ENCODE measurements at regions not wholly inside any gene's neighbourhood (a gene's known extent, or its start where the extent isn't known, plus 50 kb on each side); places are given as distances from the start of the nearest gene placed in this dataset.

- TF ChIP-seq, protein P1, sequence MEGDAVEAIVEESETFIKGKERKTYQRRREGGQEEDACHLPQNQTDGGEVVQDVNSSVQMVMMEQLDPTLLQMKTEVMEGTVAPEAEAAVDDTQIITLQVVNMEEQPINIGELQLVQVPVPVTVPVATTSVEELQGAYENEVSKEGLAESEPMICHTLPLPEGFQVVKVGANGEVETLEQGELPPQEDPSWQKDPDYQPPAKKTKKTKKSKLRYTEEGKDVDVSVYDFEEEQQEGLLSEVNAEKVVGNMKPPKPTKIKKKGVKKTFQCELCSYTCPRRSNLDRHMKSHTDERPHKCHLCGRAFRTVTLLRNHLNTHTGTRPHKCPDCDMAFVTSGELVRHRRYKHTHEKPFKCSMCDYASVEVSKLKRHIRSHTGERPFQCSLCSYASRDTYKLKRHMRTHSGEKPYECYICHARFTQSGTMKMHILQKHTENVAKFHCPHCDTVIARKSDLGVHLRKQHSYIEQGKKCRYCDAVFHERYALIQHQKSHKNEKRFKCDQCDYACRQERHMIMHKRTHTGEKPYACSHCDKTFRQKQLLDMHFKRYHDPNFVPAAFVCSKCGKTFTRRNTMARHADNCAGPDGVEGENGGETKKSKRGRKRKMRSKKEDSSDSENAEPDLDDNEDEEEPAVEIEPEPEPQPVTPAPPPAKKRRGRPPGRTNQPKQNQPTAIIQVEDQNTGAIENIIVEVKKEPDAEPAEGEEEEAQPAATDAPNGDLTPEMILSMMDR (IDR thresholded peaks at IDR 0.05; ENCODE audit: low read depth, low read length, missing control alignments) = no peak
- DNase-seq (ENCODE audit: extremely low read depth, low read depth) = no peak
- H3K4me3 ChIP-seq (replicated peaks; ENCODE audit: low read depth, low read length) = no peak overlapping the region
These were observed 1017.5 kb downstream of the SORCS1 start for GRCh38 chr10:106147021-106147420.

- TF ChIP-seq, protein P1 (IDR thresholded peaks at IDR 0.05; ENCODE audit: low read depth, low read length, missing control alignments) = no peak
- no peak for DNase-seq (ENCODE audit: extremely low read depth, low read depth)
- no peak overlapping the region for H3K4me3 ChIP-seq (replicated peaks; ENCODE audit: low read depth, low read length)
These were observed 1024.6 kb downstream of the SORCS1 start for GRCh38 chr10:106139915-106140314.

DNA sequence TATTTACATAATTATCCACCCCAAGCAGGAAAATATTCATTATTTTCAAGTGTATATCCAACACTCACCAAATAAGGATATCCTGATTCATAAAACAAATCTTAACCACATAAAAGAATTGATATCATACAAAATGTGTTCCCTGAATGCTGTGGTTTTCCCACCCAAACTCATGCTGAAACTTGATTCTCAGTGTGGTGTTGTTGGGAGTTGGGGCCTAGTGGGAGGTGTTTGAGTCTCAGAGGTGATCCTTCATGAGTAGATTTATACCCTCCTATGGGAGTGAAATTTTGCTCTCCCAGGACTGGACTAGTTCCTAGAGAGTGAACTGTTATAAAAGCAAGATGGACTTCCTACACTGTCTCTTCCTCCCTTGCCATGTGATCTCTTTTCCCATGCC is 1028.3 kb downstream of the SORCS1 start:
- no peak for DNase-seq (ENCODE audit: extremely low read depth, low read depth)
- TF ChIP-seq, protein P1 (IDR thresholded peaks at IDR 0.05; ENCODE audit: low read depth, low read length, missing control alignments) = no peak
- no peak overlapping the region for H3K4me3 ChIP-seq (replicated peaks; ENCODE audit: low read depth, low read length)

- DNase-seq (ENCODE audit: extremely low read depth, low read depth) = no peak
These were observed 1030.0 kb downstream of the SORCS1 start for GRCh38 chr10:106134326-106135000.

GRCh38 chr10:106133451-106133850 is 1031.1 kb downstream of the SORCS1 start:
- no peak for DNase-seq (ENCODE audit: extremely low read depth, low read depth)
- H3K4me3 ChIP-seq (replicated peaks; ENCODE audit: low read depth, low read length) = no peak overlapping the region
- TF ChIP-seq, protein P1 (IDR thresholded peaks at IDR 0.05; ENCODE audit: low read depth, low read length, missing control alignments) = no peak

More at GRCh38 chr10:106134326-106135000, 1030.0 kb downstream of the SORCS1 start:
- TF ChIP-seq, protein P1 (IDR thresholded peaks at IDR 0.05; ENCODE audit: low read depth, low read length, missing control alignments) = no peak
- H3K4me3 ChIP-seq (replicated peaks; ENCODE audit: low read depth, low read length) = no peak overlapping the region

DNA sequence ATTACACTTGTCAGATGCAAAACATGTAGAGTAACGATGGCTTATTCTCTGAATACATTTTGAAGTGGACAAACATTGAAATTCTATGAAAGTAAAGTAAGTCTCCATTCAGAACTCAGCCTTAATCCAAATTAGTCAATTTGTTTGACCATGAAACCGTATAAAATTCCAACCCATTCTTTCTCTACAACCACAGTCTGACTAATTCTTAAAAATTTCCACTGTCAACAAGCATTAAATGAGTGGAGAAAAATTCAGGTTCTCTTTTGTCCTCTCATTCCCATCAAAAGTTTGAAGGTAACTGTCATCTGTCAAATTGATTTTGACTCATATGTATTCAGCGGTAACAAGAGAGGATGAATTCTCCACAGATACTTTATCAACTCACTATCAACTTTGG is 1031.5 kb downstream of the SORCS1 start:
- TF ChIP-seq, protein P1 (IDR thresholded peaks at IDR 0.05; ENCODE audit: low read depth, low read length, missing control alignments) = no peak
- DNase-seq (ENCODE audit: extremely low read depth, low read depth) = no peak
- no peak overlapping the region for H3K4me3 ChIP-seq (replicated peaks; ENCODE audit: low read depth, low read length)

Data from HFF-Myc (cell line).